NCI-H82 treated with DMSO at 0.1 percent for 48 hours (cell line): ENCODE measurements at regions not wholly inside any gene's neighbourhood (a gene's known extent, or its start where the extent isn't known, plus 50 kb on each side); places are given as distances from the start of the nearest gene placed in this dataset.

Experiments
- DNase-seq: peaks from one replicate; lab custom pipeline; 2025; ENCODE audit not compliant: unreplicated experiment; lab: John Stamatoyannopoulos, UW

DNA sequence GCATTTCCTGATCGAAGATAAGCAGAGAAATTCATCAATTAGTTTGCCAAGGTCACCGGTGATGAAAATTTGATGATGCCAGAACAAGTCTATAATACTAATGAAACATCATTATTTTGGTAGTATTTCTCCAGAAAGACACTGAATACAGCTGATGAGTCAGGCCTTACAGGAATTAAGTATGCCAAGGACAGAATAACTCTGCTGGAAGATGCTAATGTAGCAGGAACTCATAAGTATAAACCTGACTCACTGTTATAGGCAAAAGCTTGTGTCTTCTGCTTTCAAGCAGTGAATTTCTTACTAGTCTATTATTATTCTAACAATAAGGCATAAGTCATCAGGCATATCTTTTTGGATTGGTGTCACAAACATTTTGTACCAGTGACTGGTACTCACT is 1825.1 kb upstream of the IGFBP7 start:
- no peak for DNase-seq

DNA sequence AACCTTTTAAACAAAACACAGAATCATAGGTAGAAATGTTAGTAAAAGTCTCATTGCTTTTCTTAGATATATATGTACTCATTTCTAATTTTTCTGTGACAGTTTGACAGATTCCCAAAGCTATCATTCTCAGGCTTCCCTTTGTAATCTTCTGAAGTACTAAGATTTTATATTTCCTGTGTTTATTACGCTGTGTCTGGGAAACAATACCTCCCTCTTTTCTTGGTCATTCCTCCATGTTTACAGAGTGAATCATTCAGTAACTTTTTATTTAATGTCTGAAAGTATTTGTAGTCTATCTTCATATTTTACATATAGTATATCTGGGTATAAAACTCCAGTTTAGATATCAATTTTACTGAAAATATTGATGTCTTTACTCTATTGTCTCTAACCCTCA is 1826.3 kb upstream of the IGFBP7 start:
- no peak for DNase-seq

DNA sequence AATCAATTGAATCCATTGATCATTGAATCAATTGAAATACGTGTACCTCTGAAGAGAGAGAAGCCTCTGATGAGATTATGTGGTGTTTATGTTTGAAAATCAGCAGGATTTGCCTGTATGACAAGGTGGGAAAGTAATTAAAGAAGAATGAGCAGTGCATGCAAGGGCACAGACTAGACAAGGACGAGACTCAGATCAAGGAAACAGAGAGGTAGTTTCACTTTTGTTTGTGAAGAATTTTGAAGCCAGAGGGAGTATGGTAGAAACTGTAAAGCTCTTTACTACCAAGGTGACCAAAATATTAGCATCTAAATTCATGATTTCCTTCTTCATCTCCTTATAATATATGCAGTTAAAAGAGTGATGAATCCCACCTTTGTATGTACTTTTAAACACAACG is 1830.0 kb upstream of the IGFBP7 start:
- no peak for DNase-seq

DNA sequence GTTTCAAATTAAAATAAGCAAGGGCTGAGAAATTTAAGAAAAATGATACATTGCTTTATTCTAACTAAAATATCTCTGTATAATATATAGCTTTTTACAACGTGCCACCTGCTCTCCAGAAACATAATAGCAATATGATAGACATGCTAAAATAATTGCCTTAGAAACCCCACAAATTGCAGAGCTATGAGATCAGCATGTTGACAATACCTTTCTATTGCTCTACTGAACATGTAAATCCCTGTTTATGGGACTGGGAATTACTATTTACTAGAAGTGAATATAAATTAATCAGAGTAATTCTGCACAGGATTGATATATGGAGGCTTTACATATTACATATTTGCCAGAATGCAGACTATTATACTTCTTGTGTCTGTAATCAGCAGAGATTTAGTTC is 1831.1 kb upstream of the IGFBP7 start:
- DNase-seq = no peak

DNA sequence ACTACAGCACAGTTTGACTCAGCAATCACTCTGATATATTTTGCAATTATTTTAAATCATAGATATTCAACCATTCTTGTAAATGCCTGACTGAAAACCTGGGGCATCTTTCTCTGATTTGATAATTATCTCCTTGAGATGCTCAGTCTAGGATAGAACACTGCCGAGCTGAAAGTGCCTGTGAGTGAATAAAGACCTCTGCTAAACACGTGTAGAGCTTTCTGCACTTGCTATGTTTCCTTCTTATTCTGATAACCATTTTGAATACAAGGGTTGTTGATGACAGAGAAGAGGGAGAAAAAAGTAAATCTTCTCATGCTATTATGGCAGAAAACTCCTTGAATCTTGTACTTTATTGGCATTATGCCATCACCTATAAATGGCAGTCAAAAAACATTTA is 1843.4 kb upstream of the IGFBP7 start:
- DNase-seq = no peak

DNA sequence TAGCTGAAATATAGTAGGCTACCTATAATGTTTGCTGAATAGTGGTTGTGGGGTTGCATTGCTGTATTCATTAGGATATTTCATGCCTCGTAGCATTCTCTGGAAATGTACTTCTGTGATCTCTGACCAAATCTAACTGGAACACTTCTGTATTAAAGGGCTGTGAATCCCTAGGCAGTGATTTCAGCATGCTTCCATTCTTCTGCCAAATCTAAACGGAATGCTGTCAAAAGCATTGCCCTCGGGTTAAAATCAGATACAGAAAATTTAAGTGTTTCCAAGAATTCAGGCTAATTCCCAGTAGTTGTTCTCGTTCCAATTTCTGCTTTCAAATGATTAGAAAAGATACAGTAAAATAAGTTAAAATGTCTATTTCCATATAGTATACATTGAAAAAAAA is 1847.5 kb upstream of the IGFBP7 start:
- DNase-seq = no peak

DNA sequence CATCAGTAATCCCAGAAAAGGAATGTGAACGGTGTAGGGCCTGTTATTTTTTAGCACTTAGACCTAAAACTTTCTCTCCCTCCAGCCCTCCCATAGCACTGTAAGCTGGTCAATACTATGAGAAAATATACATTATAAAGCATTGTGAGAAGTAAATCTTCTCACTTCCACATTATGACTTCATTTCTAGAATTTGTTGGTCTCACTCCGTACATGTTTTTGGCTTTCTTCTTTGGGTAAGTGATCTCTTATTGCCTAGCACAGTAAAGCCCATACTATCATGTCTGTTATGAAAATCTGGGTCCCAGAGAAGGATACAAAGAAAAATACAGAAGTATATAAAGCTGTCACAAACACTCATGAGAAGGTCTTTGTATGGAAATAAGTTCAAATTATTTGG is 1851.1 kb upstream of the IGFBP7 start:
- no peak for DNase-seq

DNA sequence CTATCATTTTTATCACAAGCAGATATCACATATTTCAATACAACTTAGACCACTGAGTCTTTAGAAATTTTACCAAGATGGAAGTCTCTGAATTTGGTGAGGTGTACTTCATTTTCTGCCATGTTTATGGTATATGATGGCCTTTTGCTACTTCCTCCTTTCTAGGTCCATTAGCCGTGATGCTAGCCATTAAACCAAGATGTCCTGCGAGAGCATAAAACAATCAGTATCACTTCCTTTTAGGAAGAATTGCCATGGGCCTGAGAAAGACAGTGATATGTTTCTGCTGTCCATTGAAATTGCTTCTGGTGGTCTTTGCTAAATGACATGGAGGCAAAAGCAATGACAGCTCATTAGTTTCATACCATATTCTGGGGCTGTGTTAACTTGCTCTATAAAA is 1851.7 kb upstream of the IGFBP7 start:
- no peak for DNase-seq

DNA sequence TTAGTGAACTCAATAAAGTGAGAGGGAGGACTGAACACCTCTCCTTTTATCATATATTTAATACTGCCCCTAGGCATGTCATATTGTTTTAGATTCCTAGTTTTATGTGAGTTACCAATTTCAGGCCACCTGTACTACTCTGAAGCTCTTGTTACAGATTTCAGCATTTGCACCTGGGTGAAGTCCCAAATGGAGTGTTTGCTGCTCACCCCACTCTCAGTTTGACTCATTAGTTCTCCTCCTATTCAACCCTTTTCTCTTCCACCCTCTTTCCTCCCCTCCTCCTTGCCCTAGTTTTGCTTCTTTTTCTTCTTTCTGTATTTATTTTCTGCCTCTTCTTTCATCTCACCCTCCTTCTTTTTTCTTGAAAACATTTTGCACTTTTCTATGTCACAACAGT is 1852.2 kb upstream of the IGFBP7 start:
- DNase-seq = no peak

DNA sequence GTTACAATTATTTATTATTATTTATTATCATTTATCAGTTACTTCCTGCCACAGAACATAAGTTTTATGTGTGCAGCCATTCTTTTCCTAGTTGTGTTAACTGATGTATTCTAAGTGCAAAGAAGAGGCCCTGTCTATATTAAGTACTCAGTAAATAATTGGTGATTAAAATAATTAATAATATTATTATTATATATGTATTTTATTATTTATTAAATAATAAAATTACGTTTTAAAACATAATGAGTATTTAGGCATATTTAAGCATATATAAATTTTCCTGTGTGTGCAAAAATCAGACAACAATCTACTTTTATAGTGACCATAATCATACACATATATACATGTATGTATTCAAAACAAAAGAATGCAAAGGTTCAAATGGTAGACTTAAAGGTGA is 1871.6 kb upstream of the IGFBP7 start:
- DNase-seq = no peak

DNA sequence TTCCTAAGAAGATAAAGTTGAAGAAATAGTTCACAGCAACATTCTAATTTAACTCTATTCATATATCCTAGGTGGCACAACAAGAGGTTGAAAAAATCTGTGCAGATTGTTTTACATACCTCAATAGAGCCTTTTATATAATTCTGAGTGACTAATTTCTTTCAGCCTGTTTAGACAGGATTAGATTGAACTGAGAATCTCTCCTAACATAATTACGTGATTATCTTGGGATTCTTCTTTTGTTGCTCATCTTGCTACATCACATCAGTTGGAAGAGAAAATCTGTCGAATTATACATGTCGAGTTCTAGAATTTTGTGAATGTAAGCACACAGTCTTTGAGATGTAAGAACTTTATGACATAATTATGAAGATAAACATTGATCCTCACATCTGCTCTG is 1873.7 kb upstream of the IGFBP7 start:
- DNase-seq = peak; percentile 10

DNA sequence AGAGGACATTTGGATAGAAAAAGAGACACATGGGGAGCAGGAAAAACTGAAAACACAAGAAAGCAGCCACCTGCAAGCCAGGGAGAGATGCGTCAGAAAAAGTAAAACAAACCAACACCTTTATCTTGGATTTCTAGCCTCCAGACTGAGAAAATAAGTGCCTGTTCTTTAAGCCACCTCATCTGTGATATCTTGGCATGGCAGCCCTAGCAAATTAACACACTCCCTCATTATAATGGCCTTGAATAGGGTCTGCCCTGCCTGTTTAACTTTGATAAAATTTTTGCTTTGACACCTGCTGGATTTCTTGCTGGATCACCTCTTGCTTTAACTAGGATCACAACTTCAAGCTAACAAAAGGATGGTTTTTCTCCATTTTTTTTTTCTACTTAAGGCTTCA is 1892.0 kb upstream of the IGFBP7 start:
- DNase-seq = no peak

DNA sequence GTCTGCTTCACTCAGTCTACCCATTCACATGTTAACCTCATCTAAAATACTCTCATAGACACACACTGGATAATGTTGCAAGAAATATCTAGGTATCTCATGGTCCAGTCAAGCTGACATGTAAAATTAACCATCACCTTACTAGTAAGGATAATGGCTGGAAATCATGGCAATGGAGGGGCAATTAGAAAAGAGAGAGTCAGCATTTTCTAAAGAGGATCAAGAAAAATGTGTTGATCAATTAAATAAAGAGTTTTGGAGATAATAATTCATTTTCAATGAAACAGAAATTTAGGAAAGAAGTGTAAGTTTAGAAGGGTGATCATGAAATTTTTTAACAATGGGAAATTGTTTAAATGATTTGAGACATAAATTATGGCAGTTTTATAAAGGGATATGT is 1914.1 kb upstream of the IGFBP7 start:
- no peak for DNase-seq

DNA sequence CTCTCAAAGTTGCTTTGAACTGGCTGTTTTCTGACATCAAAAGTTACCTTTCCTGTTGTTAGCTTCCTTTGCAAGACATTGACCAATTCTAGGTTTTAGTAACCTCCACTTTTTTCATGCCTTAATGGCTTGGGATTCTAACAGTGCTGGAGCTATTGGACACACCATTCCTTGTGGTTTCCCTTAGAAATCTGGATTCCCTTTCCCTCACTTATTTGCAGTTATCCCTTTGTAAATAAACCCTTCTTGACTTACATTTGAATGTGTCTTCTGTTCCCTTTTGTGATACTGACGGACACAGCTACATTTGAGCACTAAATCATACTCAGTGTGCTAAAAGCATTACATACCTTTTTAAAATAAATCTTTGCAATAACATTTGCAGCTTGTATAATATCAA is 1927.6 kb upstream of the IGFBP7 start:
- no peak for DNase-seq

DNA sequence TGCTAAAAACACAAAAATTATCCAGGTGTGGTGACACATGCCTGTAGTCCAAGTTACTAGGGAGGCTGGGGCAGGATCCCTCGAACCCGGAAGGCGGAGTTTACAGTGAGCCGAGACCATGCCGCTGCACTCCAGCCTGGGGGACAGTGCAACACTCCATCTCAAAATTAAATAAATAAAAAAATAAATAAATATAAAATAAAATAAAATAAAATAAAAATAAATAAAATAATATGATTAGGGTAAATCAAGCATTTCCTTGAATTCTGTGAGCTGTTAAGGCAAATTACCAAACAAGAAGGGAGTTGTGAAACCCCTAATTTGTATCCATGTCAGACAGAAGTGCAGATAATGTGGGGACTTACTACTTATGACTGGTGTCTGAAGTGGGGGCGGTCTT is 1928.9 kb upstream of the IGFBP7 start:
- DNase-seq = no peak

DNA sequence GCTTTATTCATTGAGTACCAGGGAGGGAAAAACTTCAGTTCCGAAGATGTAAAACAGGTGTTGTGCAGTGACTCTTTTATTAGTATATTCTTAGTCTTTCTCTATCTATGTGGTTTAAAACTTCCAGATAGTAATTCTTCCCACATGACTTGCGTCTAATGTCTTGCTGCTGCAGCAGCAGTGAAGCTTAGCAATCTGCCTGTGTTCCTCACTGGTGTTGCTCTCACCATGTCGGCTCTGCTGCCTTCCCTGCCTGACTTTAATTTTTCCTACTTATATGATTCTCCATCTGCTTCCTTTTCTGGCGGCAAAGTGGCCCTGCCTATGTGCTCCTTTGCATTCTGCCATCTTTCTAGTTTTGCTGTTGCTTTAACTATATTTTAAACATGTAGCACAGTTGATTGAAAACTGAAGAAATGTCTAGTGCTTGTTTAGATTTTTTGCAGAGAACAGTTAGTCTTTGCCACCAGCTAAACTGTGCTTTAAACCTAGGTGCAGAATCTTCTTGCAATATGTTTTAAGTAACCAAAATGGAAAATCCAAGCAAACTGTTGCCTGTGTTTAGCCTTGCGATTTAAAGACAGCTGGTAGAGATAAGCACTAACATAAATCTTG is 1934.2 kb upstream of the IGFBP7 start:
- DNase-seq = peak; percentile 60

DNA sequence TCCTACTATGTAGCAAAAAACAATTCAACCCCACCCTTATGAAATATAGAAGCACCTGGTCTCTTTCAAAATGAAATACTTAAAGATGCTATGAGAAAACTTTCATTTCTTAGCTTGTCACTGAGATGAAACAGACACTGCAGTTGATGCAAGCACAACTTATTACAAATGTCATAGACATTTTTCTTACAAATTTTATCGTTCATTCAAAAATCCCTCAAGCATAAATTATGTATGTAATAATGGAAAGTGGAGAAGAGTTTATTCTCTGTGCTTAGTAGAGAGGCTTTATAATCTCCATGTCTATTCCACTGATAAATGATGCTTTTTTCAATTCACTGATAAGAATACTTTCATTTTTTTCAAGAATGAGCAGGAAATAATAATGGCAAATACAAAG is 1943.9 kb upstream of the IGFBP7 start:
- no peak for DNase-seq

DNA sequence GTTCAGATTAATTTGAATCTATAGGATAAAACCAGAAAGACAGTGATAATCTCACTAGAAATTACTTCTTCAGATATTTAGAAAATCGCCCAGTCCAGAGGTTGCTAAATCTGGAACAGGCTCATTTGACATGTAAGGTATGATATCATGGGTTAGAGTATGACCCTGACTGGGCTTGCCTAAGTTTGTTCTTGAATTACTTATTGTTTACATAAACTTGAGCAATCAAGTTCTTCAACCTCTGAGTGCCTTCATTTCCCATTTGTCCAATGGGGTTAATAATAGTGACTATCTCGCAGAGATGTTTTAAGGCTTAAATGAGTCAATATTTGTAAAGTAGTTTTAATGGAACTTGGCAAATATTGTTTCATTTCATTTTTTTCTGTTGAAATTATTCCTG is 1947.6 kb upstream of the IGFBP7 start:
- DNase-seq = no peak

DNA sequence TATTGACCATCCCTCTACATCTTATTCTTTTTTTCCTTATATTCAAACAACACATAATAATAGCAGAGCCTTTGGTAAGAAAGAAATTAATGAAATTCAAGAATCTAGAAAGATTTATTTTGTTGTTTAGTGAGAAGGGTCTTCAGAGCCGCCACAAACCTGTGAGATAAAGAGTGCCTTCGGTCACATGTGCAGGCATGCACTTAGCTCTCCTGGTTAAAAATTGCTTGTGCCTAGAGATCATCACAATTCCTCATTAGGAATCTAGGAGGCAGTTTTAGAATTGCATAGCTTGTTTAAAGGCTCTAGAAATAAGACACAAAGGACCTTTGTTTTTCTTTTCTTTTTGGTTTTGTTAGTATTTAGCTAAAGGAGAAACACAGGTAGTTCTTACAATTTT is 1948.4 kb upstream of the IGFBP7 start:
- no peak for DNase-seq

DNA sequence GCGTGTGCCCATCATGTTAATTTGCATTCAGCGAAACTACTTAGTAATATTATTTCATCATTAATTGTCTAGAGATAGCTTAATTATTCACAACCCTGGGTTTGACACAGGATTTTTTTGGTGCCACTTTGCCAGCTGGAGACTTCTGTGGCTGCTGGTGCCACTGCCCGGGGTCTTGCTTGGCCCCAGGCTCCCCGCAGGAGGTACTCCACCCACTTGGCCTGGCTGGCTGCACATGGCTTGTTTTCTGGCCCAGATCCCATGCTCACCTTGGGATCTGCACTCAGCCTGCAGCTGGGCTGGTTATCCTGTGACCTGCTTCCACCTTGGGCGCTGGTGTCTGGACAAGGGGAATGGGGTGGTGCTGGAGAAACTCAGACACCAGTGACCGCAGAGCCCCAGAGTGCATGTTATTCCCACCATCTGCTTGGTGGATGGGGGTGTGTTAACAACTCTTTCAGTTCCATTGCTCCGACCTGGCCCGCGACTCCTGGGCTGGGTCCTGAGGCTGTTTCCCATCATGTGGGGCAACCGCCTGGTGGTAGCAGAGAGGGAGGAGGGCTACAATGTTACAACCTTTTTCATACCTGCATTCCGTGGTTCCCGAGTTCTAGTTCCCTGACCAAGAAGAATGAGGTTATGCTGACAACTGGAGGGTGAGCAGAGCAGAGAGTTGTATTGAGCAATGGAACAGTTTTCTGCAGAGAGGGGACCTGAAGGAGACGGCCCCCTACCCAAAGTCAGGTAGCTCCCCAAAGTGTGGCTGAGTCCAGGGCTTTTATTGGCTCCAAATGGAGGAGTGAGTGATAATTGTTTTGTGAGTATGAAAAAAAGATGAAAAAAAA is 1950.0 kb upstream of the IGFBP7 start:
- DNase-seq = no peak

DNA sequence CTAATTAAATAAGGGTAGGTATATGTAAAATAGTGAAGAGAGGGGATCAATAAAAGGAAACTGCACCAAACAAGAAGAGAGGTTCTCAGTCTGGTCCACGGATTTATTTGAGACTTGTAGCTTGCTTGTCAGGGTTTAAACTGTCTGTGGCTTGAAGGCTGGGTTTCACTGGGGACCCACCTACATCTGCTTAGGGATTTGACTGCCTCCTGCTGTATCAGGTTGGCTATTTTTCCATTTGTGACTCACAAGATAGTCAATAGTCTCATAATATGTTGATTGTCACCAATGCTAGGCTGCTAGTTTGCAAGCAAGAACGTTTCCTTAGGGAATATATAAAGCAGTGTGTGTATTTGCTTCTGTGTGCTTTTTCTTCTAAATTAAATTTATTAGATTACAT is 1950.7 kb upstream of the IGFBP7 start:
- DNase-seq = no peak

DNA sequence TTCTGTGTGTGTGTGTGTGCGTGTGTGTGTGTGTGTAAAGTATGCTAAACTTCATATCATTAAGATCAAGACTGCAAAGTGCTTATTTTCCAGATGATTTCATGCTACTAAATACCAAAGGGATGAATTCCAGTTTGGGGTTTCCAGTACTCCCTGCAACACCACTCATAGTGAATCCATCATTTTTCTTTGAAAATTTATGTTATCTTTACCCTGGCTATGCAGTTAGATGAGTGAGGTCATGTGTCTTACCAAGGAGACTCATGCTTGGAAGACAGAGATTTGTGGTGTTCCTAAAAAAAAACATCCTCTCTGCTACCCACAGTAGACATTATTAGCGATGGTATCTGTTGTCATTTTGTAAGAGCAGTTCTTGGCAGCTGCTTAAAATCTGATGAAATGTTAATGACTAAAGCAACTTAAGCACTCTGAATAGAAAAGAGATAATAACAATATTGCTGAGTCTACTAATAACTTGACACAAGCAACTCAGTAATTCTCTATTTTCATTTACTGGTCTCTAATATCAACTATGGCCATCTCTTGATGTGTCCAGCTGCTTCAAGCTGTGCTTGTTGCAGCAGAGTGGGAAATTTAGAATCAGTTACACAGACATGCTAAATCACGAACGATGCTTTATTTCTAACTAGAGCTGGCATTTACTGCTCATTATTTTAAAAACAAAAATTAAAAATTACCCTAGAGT is 1953.0 kb upstream of the IGFBP7 start:
- no peak for DNase-seq
